Psoas muscle (tissue), 7 donors: ENCODE measurements at regions not wholly inside any gene's neighbourhood (a gene's known extent, or its start where the extent isn't known, plus 50 kb on each side); places are given as distances from the start of the nearest gene placed in this dataset.
A peak's percentile ranks its signal among the peaks of the same experiment; 100 is the strongest.

Experiments used
- ATAC-seq, 4 donors: fragments of 200-7000 bp; cut with Tn5 transposase; one replicate each; pipeline ENCODE4 v1.9.1; 2020; ENCODE audit warnings: moderate library complexity in 3 of 4, mild to moderate bottlenecking in 2 of 4
- DNase-seq, 2 donors: peaks; one replicate each; pipeline ENCODE4 v3.0.0-alpha.2; 2020
- H3K27ac ChIP-seq: fragments of 200-600 bp; one replicate; pipeline ENCODE4 v1.8.0; 2022
- H3K27me3 ChIP-seq, 3 donors: fragments of 200-600 bp in 1 of 3; one replicate each; pipeline versions ENCODE4 v1.6.1 to v1.8.0; 2013 to 2022; ENCODE audit warnings: low read length in 2 of 3, mild to moderate bottlenecking in 2 of 3, moderate library complexity in 1 of 3; ENCODE audit not compliant: insufficient read depth in 3 of 3
- H3K36me3 ChIP-seq, 2 donors: fragments of 200-600 bp in 1 of 2; one replicate each; pipeline versions ENCODE4 v1.6.1 to v1.8.0; 2013 to 2022; ENCODE audit warnings: low read depth in 1 of 2, mild to moderate bottlenecking in 1 of 2, moderate library complexity in 1 of 2; ENCODE audit not compliant: insufficient read depth in 1 of 2
- H3K4me1 ChIP-seq: fragments of 200-600 bp; one replicate; pipeline ENCODE4 v1.8.0; 2022
- H3K4me3 ChIP-seq: fragments of 200-600 bp; one replicate; pipeline ENCODE4 v1.8.0; 2022; ENCODE audit warnings: mild to moderate bottlenecking
- H3K9me3 ChIP-seq: fragments of 200-600 bp; one replicate; pipeline ENCODE4 v1.8.0; 2022
- WGBS, 3 donors: extraction: QIAGEN DNeasy Blood & Tissue Kit; methylation state at CpG; one replicate each; pipeline versions ENCODE4 v1.1.6 to v1.1.7; 2013; 5-methylcytosine and 5-hydroxymethylcytosine counted together
- intact Hi-C, 2 donors: fragments of 100-400 bp; cut with DNase I; formaldehyde crosslinking; loops; one replicate each; pipeline versions ENCODE4 v1.11.0 to v1.14.2; 2022
- TF ChIP-seq, protein P1 (sequence below): fragments of 200-600 bp; IDR thresholded peaks from one replicate; pipeline ENCODE4 v1.8.0; 2022; ENCODE audit warnings: antibody characterized with exemption
- donor health status: healthy with polysubstance abuse.
- donor health status: DM: no; HTN: no; CAD: no; lungs with moderate emphysema.
- donor health status: Bipolar disorder and iron deficiency.
- donor health status: healthy.
- donor health status: DM: yes; HTN: yes; CAD: no.
- donor health status: DM: no; HTN: no; CAD: no.
- donor health status: DM: yes; HTN: yes; CAD: no.

DNA sequence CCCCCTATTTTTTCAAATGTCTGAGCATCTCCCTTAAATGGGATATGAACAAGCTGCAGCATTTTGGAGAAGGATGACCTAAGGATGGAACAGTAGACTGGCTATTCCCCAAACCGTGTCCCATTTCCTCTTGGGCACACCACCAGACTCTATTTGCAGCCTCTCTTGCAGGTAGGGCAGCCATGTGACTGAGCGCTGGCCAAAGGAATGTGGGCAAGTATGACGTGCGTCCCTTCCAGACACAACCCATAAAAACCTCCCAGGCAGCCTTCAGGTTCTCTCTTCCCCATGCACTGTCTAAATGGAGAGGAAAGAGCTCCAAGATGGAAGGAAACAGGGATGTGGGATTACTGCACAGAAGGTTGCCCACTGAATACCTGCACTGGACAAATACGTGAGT is 149.7 kb downstream of the CCT6B start:
- no peaks in the 10 kb centered on the region for H3K27me3 ChIP-seq
- intact Hi-C loops = no loop called here
- TF ChIP-seq, protein P1, sequence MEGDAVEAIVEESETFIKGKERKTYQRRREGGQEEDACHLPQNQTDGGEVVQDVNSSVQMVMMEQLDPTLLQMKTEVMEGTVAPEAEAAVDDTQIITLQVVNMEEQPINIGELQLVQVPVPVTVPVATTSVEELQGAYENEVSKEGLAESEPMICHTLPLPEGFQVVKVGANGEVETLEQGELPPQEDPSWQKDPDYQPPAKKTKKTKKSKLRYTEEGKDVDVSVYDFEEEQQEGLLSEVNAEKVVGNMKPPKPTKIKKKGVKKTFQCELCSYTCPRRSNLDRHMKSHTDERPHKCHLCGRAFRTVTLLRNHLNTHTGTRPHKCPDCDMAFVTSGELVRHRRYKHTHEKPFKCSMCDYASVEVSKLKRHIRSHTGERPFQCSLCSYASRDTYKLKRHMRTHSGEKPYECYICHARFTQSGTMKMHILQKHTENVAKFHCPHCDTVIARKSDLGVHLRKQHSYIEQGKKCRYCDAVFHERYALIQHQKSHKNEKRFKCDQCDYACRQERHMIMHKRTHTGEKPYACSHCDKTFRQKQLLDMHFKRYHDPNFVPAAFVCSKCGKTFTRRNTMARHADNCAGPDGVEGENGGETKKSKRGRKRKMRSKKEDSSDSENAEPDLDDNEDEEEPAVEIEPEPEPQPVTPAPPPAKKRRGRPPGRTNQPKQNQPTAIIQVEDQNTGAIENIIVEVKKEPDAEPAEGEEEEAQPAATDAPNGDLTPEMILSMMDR = no peak
- no peaks in the 10 kb centered on the region for H3K4me1 ChIP-seq
- DNase-seq (no peak), ATAC-seq (peak in 2 of 4 donors; percentile 51 to 68)
- no peaks in the 10 kb centered on the region for H3K36me3 ChIP-seq
- 48 to 77% (median 59%) methylated on average over 5 of the region's 5 CpGs for WGBS, 3 donors
- no peak overlapping the region for H3K4me3 ChIP-seq
- H3K9me3 ChIP-seq = no peaks in the 10 kb centered on the region
- H3K27ac ChIP-seq = no peak overlapping the region

DNA sequence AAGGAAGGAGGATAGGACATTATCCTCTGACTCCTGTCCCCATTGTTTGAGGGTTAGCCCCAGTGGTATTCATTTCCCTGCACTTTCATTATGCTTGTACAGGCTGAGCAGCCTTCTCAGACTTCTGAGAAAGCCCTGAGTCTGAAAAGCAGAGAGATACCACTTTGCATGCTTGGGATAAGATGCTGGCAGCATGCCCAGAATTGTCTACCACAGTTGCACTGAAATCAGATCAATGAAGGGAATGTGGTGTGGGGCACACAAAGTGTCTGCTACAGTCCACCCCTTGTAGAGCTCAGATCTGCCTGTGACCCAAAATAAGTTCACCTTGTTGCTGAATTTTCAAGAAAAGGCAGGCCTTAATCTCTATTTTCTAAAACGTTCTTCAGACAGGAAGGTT is 160.6 kb downstream of the CCT6B start:
- intact Hi-C loops = no loop called here
- no peak for ATAC-seq
- Histone ChIP-seq H3K27ac (no peak overlapping the region), H3K9me3 (no peaks in the 10 kb centered on the region), H3K27me3 (peaks cover 0 to 2% (median 0%) of the 10 kb centered on the region in 3 donors), H3K36me3 (no peaks in the 10 kb centered on the region), H3K4me1 (no peaks in the 10 kb centered on the region), H3K4me3 (no peak overlapping the region)
- TF ChIP-seq, protein P1 = no peak
- WGBS, 3 donors = 36 to 44% (median 42%) methylated on average over 1 of the region's 1 CpG
- no peak for DNase-seq

DNA sequence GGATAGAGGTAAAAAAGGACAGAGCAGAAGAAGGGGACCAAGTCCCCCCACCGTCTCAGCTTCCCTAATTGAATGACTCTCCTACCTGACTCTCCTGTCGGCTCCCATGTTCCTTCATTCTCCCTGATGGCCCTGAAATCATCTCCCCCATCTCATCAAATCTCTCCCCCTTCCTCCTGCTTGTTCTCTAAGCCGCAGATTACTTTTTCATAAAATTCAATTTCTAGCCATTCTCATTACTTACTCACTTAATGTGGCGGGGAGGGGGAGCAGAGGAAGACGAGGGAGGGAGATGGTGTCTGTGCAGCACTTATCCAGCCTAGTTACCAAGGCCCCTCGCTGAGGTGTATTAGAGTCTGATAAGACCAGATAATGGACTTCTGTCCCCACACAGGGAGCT is 161.5 kb downstream of the CCT6B start:
- TF ChIP-seq, protein P1 = no peak
- Histone ChIP-seq H3K36me3 (no peaks in the 10 kb centered on the region), H3K27me3 (peaks cover 0 to 2% (median 0%) of the 10 kb centered on the region in 3 donors), H3K4me1 (no peaks in the 10 kb centered on the region), H3K4me3 (no peak overlapping the region), H3K9me3 (no peaks in the 10 kb centered on the region), H3K27ac (no peak overlapping the region)
- intact Hi-C loops = loop anchor here in 1 of 2 donors (10.0 kb wide), 1 partner anchor 415 kb away; no protein-coding TSS in a partner anchor
- 69 to 73% (median 71%) methylated on average over 6 of the region's 6 CpGs for WGBS, 3 donors
- DNase-seq (no peak), ATAC-seq (no peak)

DNA sequence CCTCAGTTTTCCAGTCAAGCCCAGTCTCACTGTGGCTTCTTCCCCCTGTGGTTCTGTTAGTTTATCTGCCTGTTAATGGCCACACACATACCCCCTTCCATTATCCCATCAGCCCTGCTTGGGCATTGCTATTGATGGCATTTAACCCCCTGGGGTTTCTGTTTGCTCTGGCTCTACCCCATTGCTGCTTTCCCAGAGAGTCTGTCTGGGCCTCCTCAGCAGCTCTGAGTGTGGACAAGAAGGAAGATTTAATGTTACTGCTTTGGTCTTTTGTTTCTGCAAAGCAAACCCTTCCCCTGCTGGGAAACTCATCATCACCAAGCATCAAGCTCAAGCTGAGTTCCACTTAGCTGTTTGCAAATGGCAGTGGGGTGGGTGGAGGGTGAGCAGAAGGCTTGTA is 162.7 kb downstream of the CCT6B start:
- DNase-seq = no peak
- no peaks in the 10 kb centered on the region for H3K9me3 ChIP-seq
- no peak overlapping the region for H3K27ac ChIP-seq
- TF ChIP-seq, protein P1 = no peak
- no peaks in the 10 kb centered on the region for H3K36me3 ChIP-seq
- intact Hi-C loops = loop anchor here in 1 of 2 donors (10.0 kb wide), 1 partner anchor 416 kb away; no protein-coding TSS in a partner anchor
- H3K27me3 ChIP-seq = peaks cover 0 to 2% (median 0%) of the 10 kb centered on the region in 3 donors
- no peak overlapping the region for H3K4me3 ChIP-seq
- no peak for ATAC-seq
- H3K4me1 ChIP-seq = no peaks in the 10 kb centered on the region

DNA sequence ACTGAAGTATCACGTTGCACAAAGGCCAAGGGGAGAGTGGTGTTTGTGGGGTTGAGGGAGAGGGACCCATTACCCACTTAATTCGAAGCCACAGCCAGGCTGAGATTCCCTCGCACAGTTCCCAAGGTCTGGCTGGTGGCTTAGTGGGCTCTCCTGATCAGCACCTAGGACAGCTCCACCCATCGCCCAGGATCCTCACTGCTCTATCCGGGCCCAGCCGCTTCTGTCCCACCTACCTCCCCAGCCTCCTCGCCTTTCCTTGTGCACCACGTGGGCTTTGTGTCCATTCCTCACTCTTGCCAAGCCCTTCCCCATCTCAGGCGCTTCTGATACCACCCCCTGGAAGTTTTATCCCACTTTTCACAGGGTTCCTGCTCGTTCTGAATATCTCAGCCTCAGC is 163.5 kb downstream of the CCT6B start:
- H3K36me3 ChIP-seq = no peaks in the 10 kb centered on the region
- TF ChIP-seq, protein P1 = no peak
- H3K9me3 ChIP-seq = no peaks in the 10 kb centered on the region
- no peak overlapping the region for H3K27ac ChIP-seq
- WGBS, 3 donors = 3 to 7% (median 4%) methylated on average over 10 of the region's 10 CpGs
- no peak for DNase-seq
- intact Hi-C loops = loop anchor here in 1 of 2 donors (10.0 kb wide), 1 partner anchor 417 kb away; no protein-coding TSS in a partner anchor
- ATAC-seq = no peak
- no peaks in the 10 kb centered on the region for H3K4me1 ChIP-seq
- H3K4me3 ChIP-seq = no peak overlapping the region
- H3K27me3 ChIP-seq = no peaks in the 10 kb centered on the region
